GM10266 (cell line): ENCODE measurements at regions not wholly inside any gene's neighbourhood (a gene's known extent, or its start where the extent isn't known, plus 50 kb on each side); places are given as distances from the start of the nearest gene placed in this dataset.

Experiments used
- DNase-seq: peaks from one replicate; pipeline ENCODE4 v3.0.0; 2012; ENCODE audit errors: extremely low spot score
- CTCF ChIP-seq: IDR thresholded peaks from 2 replicates; pipeline ENCODE4 v1.5.1; 2012; ENCODE audit warnings: mild to moderate bottlenecking, low read depth; ENCODE audit not compliant: control insufficient read depth, insufficient read depth; ENCODE audit errors: missing control alignments

GRCh38 chr5:51181208-51181894, 201.9 kb upstream of the ISL1 start:
- TF ChIP-seq CTCF: no peak
- DNase-seq: no peak

- TF ChIP-seq CTCF: no peak
- no peak for DNase-seq
These were observed 197.4 kb upstream of the ISL1 start for GRCh38 chr5:51185850-51186329.

GRCh38 chr5:51188001-51188591, 195.2 kb upstream of the ISL1 start:
- TF ChIP-seq CTCF: no peak
- no peak for DNase-seq

- TF ChIP-seq CTCF: no peak
- DNase-seq: no peak
These were observed 188.6 kb upstream of the ISL1 start for GRCh38 chr5:51194671-51195070.

- DNase-seq: no peak
- no peak for TF ChIP-seq CTCF
These were observed 182.2 kb upstream of the ISL1 start for GRCh38 chr5:51201024-51201423.

GRCh38 chr5:51201708-51202107, 181.5 kb upstream of the ISL1 start:
- TF ChIP-seq CTCF: no peak
- no peak for DNase-seq

GRCh38 chr5:51202161-51202560, 181.1 kb upstream of the ISL1 start:
- DNase-seq: no peak
- no peak for TF ChIP-seq CTCF
